HG03139 (cell line): ENCODE measurements at regions not wholly inside any gene's neighbourhood (a gene's known extent, or its start where the extent isn't known, plus 50 kb on each side); places are given as distances from the start of the nearest gene placed in this dataset.

ENCODE experiments used
- ATAC-seq: cut with Tn5 transposase; IDR thresholded peaks from one replicate; pipeline ENCODE4 v1.9.1; 2021; ENCODE audit not compliant: unreplicated experiment

GRCh38 chr5:68476854-68477253 lies 261.3 kb downstream of the PIK3R1 start:
- no peak for ATAC-seq

GRCh38 chr5:68478301-68479095 lies 262.9 kb downstream of the PIK3R1 start:
- ATAC-seq = no peak

DNA sequence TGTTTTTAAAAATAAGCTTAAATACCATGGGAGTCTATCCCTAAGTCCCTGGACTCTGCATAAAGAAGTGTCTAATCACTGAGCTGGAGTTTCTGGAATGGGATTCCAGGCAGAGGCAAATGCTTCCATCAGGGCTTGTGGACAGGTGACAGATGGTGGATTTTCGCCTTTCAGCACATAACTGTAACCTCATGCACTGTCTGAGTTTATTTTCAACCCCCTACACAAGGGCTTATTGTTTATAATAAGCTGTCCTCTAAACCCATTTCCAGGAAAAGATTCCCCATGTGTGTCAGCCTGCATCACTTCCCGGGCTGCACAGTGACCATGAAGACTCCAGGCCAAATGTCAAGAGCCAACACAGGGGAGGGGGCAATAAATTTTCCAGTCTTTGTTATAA lies 264.0 kb downstream of the PIK3R1 start:
- ATAC-seq = no peak

GRCh38 chr5:68480335-68480940 lies 264.9 kb downstream of the PIK3R1 start:
- ATAC-seq = no peak

DNA sequence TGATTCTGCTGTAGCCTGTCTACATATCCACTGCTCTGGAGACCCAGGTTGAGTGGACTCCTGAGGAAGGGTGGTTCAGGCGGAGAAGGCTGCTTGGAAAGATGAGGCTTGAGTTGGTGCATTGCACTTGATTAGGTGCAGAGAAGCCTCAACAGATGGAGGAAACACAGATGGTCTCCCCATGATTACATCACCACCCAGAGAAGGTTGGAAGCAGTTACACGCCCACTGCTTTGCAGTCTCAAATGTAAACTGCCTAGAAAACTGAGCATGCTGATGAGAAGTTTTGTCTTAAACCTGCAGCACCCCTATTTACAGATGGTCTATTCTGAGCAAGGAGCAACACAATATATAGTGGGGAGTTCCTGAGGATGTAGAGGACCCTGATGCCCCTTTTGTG lies 266.6 kb downstream of the PIK3R1 start:
- no peak for ATAC-seq

- no peak for ATAC-seq
Measured at GRCh38 chr5:68484307-68485068, 268.9 kb downstream of the PIK3R1 start.

DNA sequence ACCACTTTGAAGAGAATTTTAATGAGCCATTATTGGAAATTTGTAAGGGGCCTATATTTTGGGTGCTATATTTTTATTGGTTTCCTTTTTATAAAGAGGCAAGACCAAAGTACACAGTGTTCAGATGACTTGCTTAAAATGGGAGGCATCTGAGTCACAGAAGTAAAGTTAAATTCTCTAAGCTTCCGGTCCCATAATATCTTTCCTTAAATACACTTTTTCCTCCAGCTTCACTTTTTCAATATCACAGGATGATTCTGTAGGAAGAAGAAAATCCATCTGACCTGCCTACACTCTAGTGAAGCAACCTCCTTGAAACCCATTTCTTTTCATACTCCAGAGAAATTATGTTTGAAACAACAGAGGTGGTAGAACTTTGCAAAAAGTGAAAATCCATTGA lies 274.0 kb downstream of the PIK3R1 start:
- ATAC-seq = no peak

GRCh38 chr5:68490406-68490805 lies 274.9 kb downstream of the PIK3R1 start:
- no peak for ATAC-seq

DNA sequence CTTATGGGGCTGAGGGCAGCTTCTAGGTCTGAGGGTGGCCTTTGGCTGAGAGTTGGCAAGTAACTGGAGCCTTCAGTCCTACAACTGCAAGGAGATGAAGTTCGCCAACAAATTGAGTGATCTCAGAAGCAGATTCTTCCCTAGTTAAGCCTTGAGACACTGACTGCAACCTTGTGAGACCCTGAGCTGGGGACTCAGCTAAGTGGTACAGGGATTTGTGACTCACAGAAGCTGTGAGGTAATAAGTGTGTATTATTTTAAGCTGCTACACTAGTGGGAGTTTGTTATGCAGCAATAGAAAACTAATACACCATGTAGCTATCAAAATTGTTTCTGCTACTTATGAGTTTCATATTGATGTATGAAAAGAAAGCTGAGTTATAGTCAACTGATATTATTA lies 279.2 kb downstream of the PIK3R1 start:
- ATAC-seq = no peak

- no peak for ATAC-seq
Measured at GRCh38 chr5:68499987-68500386, 284.4 kb downstream of the PIK3R1 start.

GRCh38 chr5:68500813-68501212 lies 285.3 kb downstream of the PIK3R1 start:
- ATAC-seq = no peak

- no peak for ATAC-seq
Measured at GRCh38 chr5:68502531-68502930, 287.0 kb downstream of the PIK3R1 start.

DNA sequence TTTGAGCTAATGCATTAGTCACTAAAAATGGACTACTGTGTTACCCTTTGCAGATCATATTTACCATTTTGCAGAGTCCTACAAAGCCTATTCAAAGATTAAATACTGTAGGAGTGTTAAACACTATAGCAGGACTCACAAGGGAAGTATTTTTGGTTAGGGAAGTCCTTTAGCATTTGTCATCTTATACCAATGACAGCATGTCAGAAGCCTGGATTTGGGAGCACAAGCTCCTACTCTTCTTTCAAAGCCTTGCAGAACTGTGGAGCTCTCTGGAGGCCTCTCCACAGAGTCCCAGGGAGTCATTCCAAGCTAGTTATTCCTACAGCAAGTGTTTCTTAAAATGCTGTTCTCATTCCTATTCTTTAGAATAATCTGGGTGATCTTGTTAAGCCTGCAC lies 288.8 kb downstream of the PIK3R1 start:
- no peak for ATAC-seq

DNA sequence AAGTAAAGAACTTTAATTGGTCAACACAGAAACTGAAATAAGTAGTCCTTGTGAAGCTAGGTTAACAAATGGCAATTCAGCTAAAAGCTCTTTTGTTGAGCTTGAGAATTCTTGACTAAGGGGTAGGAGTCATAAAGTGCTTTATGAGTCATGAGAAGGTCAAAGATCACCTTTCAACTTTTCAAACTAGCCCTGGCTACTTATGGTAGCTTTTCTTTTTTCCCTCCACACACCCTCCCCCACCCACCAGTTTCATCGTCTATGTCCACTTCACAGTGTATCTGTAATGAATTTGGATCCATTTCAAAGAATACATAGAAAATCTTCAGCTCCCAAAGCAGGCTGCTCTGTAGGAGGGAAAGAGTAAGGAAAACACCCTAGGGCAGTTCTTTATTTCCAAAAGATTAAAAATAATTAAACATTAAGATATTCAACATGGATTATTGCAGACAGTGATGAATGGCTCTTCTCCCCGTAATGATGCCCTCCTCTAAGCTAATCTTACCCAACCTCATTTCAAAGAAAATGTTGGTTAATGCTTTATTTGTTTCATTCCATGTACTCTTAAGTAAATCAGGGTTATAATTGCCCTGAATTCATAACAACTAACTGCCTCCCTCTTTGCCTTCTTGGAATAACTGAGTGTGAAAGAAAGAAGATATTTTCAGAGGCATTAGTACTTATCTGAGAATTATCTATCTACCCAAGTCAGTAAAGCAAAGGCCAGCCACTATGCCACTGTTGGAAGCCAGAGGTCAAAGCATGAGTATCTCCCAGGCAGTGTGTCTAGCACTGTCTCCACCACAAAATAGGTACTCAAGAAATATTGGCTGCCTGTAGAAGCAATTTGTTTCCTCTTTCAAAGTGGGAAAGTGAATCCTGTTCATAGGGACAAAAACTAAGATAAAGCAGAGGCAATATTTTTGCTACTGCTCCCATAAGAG lies 290.6 kb downstream of the PIK3R1 start:
- ATAC-seq = no peak

DNA sequence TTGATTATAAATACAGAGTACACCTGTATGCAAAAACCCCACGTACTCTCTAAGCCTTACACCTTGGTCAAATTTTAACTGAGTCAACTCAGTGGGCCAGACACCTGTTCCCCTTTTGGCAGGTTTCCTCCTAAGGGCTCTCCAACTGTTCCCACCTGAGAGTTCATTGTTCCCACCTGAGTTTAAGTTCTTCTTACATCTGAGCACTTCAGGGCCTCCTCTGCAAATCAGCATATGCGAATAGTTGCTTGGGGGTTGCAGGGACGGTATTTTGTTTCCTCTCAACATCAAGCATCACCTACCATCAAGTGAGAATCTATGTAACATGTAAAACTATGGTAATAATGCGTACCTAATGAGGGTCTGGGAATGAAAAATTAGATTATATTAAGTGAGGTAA lies 300.0 kb downstream of the PIK3R1 start:
- no peak for ATAC-seq

GRCh38 chr5:68518286-68518685 lies 302.7 kb downstream of the PIK3R1 start:
- no peak for ATAC-seq

DNA sequence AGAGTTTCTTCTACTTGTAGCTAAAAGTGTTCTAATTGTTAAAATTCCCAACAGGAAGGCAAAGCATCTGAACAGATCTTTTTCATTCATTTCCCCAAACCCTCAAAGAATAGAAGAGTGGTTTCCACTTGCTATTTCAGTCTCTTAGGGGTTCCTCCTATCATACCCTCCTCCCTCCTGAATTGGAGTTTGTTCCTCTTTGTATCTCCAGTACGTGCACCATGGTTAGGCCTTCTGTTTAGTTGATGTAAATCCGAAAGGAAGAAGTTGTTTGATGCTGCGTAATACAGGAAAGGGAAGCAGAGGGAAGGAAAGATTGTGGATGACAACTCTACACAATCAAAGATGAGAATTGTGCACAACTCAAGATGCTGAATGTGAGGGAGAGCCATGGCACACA lies 303.6 kb downstream of the PIK3R1 start:
- no peak for ATAC-seq

DNA sequence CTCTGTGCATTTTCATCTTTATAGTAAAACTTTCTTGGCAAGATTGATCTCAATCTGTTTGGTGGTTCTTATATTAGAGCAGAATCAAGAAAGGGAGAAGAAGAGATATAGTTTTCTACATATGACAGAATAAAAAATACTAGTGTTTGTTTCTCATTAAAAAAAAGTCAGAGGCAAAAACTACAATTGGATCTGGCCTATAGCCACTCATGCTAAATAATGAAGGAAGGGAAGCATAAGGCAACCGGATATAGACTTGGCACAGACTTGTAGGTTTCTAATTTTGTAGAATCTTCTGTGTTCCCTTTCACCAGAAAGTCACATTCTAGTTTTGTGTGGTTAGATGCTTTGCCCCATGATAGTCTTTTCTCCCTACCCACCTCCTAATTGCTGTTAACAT lies 306.2 kb downstream of the PIK3R1 start:
- no peak for ATAC-seq

GRCh38 chr5:68522863-68523262 lies 307.3 kb downstream of the PIK3R1 start:
- ATAC-seq = no peak

DNA sequence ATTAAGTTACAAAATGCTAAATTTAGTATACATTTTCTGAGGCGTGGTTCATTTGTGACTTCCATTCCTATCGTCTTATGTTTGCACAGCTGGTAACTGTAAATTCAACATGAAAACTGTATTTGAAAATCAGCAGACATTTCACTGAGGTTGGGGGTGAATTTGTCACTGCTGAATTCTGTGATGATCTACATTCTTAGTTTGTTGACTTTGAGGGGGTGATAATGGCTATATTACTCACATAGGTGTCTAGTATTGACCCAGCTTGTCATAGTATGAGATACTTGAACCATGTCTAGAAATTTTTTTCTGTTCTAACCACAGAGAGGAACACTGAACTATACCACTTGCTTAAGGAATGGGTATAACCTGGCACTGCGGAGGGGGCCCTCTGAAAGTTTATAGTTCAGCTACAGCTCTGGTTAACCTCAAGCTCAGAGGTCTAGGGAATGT lies 313.3 kb downstream of the PIK3R1 start:
- ATAC-seq = no peak

- ATAC-seq = no peak
Measured at GRCh38 chr5:68529581-68529980, 314.0 kb downstream of the PIK3R1 start.
